ENCODE measurements at regions not wholly inside any gene's neighbourhood (a gene's known extent, or its start where the extent isn't known, plus 50 kb on each side); places are given as distances from the start of the nearest gene placed in this dataset.

- TF ChIP-seq CTCF (IDR thresholded peaks at IDR 0.05) = no peak
- TF ChIP-seq POLR2A (IDR thresholded peaks at IDR 0.05) = no peak
Measured at GRCh38 chrX:905848-906566, 275.4 kb downstream of the SHOX start.

Measured in breast epithelium (tissue), 3 donors.